ENCODE measurements at regions not wholly inside any gene's neighbourhood (a gene's known extent, or its start where the extent isn't known, plus 50 kb on each side); places are given as distances from the start of the nearest gene placed in this dataset.

GRCh38 chr20:60540591-60540990 lies 582.4 kb downstream of the CDH26 start:
- DNase-seq, result no peak

- DNase-seq, result no peak
These were observed 583.8 kb downstream of the CDH26 start for GRCh38 chr20:60541991-60542390.

DNA sequence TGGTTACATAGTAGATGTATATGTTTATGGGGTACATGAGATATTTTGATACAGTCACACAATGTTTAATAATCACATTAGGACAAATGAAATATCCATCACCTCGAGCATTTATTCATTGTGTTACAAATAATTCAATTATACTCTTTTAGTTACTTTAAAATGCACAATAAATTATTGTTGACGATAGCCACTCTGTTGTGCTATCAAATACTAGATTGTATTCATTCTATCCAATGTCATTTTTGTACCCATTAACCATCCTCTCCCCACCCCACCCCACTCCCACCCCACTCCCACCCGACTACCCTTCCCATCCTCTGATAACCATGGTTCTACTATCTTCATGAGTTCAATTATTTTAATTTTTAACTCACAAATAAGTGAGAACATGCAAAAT lies 585.4 kb downstream of the CDH26 start:
- no peak for DNase-seq

DNA sequence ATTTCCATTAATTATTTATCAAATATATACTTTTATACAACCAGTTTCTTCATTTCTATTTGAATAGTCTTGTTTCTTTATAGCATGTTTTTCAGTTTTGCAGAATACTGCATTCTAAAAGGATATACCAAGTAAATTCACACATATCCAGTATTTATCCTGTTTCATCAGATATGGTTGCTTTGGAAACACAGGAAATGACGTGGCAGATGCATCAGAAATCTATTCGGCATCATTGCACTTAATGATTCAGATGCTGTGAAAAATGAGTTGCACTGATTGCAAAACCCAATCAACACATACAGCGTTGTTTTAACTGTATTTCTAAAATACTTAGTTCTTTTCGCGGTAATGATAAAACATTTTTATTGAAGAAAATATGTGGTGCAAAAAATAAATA lies 594.9 kb downstream of the CDH26 start:
- DNase-seq, result peak; percentile 2

DNA sequence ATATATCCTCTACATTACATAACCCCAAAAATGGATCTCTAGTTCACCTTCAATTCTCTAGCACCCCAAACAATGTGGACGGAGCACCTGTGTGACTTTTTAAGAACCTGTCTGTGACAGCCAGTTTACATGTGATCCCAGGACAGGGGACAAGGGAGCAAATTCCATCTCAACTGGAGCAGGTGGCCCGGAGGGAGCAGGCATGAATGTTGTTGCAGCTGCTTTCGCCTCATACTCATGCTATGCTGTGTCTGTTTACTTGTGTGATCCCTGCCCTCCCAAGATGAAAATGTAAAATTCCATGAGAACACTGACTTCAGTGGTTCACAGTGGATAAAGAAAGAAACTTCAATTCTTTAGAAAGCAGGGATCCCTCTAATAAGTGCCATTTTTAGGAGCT lies 600.3 kb downstream of the CDH26 start:
- DNase-seq, result no peak

DNA sequence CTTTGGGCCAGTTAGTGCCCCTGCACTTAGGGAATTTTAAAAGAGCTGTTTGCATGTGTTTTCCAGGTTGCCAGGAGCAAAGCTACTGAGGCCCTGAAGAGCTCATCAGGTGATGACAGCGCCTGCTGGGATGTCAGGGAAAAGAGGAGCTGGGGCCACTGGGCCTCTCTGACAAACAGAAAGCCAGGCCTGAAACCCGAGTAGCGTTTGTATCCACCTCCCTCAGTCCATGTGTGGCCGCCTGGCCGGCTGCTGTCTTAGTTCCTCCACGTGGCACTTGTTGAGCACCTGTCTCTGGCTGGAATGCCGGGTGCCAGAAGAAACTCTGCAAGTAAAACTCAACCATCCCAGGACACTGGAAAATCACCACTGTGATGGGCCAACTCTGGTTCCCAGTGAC lies 601.2 kb downstream of the CDH26 start:
- DNase-seq, result no peak

DNA sequence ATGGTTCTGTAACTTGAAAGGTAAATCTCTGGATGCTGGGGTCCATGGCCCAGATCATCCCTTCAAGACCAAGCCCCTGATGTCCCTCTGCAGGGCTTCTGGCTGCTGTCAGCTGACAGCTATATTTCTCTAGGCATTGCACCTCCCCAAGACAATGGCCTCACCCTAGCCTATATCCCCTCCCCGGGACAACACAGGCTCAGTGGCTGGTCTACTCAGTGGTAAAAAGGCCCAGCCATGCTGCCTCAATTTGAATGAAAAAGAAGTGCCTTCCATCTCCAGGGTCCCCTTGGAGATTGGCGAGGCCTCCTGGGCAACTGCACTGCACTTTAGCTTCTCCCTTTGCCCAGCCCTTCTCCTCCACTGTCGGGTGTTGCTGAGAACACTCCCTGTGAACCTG lies 602.8 kb downstream of the CDH26 start:
- DNase-seq, result no peak

- DNase-seq, result no peak
These were observed 606.9 kb downstream of the CDH26 start for GRCh38 chr20:60565083-60565482.

DNA sequence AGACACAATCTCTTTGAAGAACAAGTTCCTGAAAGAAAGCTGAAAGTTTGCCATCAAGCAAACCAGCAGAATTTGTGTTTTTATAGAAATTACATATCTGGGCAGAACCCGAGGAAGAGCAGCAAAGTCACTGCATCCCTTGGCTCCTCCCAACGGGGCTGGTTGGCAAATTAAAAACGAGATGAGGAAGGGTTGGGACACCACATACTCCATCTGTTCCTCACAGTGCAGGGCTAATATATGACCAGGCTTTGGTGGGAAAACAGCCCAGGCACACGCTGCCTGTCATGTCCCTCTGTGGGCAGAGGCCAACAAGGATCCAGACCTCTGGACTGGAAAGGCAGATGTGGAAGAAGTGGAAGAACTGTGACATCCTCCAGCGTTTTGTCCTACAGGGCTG lies 607.3 kb downstream of the CDH26 start:
- no peak for DNase-seq

- DNase-seq, result no peak
These were observed 610.9 kb downstream of the CDH26 start for GRCh38 chr20:60569116-60569515.

- DNase-seq, result no peak
These were observed 612.5 kb downstream of the CDH26 start for GRCh38 chr20:60570481-60571277.

DNA sequence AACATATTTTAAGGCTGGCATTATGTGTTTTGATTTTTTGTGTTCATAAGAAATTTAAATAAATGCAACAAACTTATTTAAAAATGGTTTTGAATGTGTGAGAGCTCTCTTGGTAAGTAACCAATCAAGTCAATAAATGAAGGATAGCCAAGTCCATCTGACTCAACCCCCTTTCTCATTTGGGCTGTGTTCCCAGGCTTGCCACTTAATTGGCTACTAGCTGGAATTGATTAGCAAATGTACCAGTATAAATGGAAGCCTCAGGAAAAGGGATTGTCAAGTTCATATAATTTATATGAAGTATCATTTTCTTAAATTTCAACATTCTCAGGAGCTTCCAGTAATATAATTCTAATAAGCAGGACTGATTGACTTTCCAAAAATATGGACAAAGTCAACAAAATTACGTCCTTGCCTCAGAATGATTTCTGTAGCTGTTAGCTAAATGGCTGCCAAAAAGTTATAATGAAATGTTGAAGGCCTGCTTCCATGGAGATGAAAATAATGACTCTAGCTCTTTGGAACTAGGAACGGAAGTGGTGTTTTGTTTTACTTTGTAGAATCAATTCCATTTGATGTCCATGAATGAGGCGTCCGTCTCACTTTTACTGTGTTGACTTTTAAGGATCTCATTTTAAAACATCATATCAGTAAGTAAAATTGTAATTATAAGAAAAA lies 614.9 kb downstream of the CDH26 start:
- no peak for DNase-seq

GRCh38 chr20:60576236-60576635 lies 618.0 kb downstream of the CDH26 start:
- DNase-seq, result no peak

DNA sequence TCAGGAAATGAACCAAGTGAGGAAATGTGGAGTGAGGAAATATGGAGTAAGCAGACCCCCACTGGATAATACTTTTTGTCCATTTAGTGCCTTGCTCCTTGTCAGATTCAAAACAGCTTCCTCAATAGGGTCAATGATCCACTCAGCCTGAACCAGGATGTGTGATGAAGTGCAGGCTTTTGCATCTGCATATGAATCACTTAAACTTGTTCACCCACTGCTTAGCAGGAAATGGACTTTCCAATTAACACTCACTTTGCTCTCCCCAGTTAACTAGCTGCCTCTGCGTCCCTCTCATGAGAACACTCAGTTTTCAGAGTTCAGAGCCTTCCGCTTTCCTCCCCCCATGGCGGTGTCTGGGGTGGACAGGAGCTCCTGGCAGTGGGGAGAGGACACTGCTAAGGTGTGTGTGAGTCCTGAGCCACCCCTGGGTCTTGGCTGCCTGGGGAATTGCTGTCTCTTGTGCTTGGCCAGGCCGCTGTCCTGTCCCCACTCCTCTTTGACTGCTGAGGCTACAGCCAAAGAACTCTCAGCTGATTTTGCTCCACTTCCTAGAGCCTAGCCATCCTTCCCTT lies 621.8 kb downstream of the CDH26 start:
- DNase-seq, result no peak

- no peak for DNase-seq
These were observed 623.4 kb downstream of the CDH26 start for GRCh38 chr20:60581606-60582115.

GRCh38 chr20:60583741-60584140 lies 625.5 kb downstream of the CDH26 start:
- DNase-seq, result no peak

- DNase-seq, result no peak
These were observed 626.0 kb downstream of the CDH26 start for GRCh38 chr20:60584221-60584620.

DNA sequence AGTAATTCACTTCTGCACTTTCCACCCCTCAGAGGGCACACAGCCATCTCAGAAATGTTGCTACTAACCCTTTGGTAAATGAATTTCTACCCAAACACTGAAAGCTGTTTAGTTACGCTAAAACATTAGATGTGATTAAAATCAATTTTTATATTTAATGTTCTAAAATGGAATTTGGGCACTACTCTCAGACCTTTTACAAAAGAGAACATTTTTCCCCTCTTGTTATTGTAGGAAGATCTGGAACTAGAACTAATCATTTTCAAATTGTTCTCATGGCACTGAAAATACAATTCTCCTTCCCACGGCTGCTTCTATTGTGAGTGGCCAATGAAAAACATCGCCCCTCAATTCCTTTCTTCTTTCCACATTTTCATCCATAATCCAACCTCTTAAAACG lies 627.4 kb downstream of the CDH26 start:
- DNase-seq, result no peak

- no peak for DNase-seq
These were observed 628.2 kb downstream of the CDH26 start for GRCh38 chr20:60586269-60587050.

DNA sequence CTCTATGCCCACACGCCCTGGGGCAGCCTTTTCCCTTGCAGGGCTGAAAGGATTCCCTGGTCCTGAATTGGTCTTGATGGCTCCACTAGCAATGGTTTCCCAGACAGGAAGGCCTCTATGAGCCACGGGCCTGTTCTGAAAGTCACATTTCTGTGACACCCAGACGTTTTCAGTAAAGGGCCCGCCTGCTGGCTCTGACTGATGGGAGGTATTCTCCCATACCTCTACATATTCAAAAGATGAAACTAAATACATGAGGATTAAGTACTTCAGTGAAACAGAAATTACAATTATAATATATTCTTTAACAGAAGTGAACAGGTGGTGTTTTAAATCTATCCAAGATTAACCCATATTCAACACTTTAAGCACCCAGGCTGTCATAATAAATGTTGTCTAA lies 629.8 kb downstream of the CDH26 start:
- DNase-seq, result no peak

DNA sequence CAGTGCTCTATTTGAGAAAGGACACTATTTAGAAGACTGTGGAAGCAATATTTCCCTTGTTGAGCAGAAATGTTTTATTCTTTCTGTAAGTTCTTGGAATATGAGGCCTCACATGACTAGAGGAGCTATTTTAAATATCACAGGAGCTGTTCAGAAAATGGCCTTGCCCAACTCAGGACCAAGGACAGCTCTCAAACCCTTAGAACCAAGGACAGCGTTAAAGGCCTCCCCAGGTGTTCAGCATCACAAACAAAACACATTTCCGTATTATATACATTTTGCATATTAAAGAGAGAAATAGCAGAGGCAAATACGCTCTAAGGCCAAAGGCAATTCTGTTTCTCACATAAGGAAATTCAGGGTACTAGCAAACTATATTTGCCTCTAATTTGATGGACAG lies 631.4 kb downstream of the CDH26 start:
- DNase-seq, result no peak

DNA sequence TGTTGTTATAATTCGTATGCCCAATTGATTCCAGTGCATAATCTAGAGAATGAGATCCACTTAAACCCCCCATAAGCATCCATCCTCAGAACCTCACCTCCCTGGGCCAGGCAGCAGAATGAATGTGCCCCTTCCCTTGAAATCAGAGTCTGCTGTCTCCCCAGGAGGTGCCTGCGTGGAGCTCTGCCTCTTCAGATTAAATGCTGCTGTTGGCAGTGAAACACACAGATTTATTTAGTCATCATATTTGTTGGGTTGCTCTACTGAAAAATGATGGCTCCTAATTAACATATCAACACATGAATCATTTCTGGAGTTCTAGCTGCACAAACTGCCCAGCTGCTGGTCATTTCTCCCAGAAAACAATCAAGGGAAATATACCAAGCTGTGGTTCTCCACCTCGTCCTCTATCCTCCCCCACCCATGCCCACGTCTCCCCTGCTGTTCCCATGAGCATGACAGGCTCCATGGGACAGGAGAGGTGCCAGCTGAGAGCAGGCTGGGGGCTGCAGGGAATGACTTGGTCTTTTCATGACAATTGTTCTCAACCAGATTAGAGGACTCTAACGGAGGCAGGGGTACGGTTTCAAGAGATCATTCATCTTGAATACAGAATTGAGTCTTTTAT lies 633.1 kb downstream of the CDH26 start:
- no peak for DNase-seq

- DNase-seq, result no peak
These were observed 640.3 kb downstream of the CDH26 start for GRCh38 chr20:60598528-60598927.
